ENCODE measurements at regions not wholly inside any gene's neighbourhood (a gene's known extent, or its start where the extent isn't known, plus 50 kb on each side); places are given as distances from the start of the nearest gene placed in this dataset.

GRCh38 chrX:34437586-34437985 is 219.5 kb downstream of the TMEM47 start:
- DNase-seq (ENCODE audit: low read depth): no peak
- H3K4me3 ChIP-seq (ENCODE audit: low read length): no peak overlapping the region
- TF ChIP-seq, protein P1, sequence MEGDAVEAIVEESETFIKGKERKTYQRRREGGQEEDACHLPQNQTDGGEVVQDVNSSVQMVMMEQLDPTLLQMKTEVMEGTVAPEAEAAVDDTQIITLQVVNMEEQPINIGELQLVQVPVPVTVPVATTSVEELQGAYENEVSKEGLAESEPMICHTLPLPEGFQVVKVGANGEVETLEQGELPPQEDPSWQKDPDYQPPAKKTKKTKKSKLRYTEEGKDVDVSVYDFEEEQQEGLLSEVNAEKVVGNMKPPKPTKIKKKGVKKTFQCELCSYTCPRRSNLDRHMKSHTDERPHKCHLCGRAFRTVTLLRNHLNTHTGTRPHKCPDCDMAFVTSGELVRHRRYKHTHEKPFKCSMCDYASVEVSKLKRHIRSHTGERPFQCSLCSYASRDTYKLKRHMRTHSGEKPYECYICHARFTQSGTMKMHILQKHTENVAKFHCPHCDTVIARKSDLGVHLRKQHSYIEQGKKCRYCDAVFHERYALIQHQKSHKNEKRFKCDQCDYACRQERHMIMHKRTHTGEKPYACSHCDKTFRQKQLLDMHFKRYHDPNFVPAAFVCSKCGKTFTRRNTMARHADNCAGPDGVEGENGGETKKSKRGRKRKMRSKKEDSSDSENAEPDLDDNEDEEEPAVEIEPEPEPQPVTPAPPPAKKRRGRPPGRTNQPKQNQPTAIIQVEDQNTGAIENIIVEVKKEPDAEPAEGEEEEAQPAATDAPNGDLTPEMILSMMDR (IDR thresholded peaks at IDR 0.05; ENCODE audit: insufficient read depth, low read depth, low read length, missing control alignments): no peak

DNA sequence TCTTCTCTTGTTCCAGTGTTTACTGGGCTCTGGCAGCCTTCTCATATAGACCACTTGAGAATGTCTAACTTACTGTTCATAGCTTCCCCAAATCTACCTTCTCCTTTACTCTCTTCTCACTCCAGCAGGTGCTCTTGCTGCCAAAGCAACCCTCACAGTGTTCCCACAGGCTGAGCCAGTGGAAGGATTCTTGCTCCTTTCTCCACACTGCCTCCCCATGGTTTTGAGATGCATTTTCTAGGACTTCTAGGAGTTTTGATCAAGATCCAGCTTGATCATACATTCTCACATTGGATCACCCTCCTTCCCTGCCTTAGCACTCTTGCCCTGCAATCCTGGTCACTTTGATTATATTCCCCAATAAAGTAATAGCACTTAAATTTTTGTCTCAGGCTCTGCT is 230.8 kb downstream of the TMEM47 start:
- TF ChIP-seq, protein P1 (IDR thresholded peaks at IDR 0.05; ENCODE audit: insufficient read depth, low read depth, low read length, missing control alignments): peak; percentile 20
- H3K4me3 ChIP-seq (ENCODE audit: low read length): no peak overlapping the region
- DNase-seq (ENCODE audit: low read depth): peak; percentile 6

DNA sequence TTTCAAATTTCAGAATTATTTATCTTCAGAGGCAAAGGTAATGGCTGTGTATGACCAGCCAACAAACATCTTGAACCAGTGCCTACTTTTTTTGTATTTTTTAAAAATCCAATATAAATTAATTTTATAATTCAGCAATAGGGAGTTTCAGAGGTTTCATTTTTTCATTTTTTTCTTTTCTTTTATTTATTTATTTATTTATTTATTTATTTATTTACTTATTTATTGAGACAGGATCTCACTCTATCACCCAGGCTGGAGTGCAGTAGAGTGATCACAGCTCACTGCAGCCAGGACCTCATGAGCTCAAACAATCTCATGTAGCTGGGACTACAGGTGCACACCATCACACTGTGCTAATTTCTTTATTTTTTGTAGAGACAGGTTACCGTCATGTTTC is 250.5 kb downstream of the TMEM47 start:
- TF ChIP-seq, protein P1 (IDR thresholded peaks at IDR 0.05; ENCODE audit: insufficient read depth, low read depth, low read length, missing control alignments): no peak
- no peak overlapping the region for H3K4me3 ChIP-seq (ENCODE audit: low read length)
- DNase-seq (ENCODE audit: low read depth): no peak

DNA sequence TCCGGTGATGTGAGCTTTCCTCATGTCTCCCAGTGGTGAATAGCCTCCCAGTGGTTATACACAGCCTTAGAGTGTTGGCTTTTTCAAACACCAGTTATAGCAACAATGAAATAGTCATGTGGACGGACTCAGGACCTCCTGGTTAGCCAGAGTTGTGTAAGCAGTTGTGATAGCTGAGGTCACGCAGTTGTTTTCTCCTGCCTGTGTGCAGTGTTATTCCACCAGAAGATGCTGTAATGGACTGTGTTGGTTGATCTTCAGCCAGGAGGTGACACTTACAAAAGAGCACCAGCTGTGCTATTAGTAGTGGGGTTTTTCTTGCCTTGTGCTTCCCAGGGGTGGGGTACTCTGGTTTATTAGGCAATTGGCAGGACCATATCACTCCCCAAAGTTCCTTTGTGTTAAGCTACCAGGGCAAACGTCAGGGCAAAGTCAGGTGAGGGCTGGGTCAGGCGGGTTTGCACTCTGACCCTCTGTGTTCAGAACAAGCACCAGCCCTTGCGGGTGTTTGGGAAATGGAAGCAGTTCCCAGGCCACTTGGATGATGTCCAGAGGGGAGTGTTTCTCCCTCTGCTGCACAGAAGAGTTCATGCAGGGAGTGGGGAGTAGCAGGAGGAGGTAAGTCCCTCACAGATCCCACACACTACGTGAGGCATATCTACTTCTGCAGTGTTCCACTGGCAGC is 252.6 kb downstream of the TMEM47 start:
- no peak for DNase-seq (ENCODE audit: low read depth)
- TF ChIP-seq, protein P1 (IDR thresholded peaks at IDR 0.05; ENCODE audit: insufficient read depth, low read depth, low read length, missing control alignments): no peak
- H3K4me3 ChIP-seq (ENCODE audit: low read length): no peak overlapping the region

DNA sequence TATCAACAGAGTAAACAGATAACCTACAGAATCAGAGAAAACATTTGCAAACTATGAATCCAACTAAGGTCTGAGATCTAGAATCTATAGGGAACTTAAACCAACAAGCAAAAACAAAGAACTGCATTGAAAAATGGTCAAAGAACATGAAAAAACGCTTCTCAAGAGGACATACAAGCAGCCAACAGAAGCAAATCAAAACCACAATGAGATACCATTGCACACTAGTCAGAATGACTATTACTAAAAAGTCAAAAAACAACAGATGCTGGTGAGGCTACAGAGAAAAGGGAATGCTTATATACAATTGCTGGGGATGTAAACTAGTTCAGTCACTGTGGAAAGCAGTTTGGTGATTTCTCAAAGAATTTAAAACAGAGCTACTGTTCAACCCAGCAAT is 255.7 kb downstream of the TMEM47 start:
- H3K4me3 ChIP-seq (ENCODE audit: low read length): no peak overlapping the region
- TF ChIP-seq, protein P1 (IDR thresholded peaks at IDR 0.05; ENCODE audit: insufficient read depth, low read depth, low read length, missing control alignments): no peak
- DNase-seq (ENCODE audit: low read depth): no peak

- no peak overlapping the region for H3K4me3 ChIP-seq (ENCODE audit: low read length)
- DNase-seq (ENCODE audit: low read depth): peak; percentile 11
- TF ChIP-seq, protein P1 (IDR thresholded peaks at IDR 0.05; ENCODE audit: insufficient read depth, low read depth, low read length, missing control alignments): no peak
These were observed 250.3 kb upstream of the FAM47A start for GRCh38 chrX:34382416-34382815.

- DNase-seq (ENCODE audit: low read depth): peak; percentile 3
- TF ChIP-seq, protein P1 (IDR thresholded peaks at IDR 0.05; ENCODE audit: insufficient read depth, low read depth, low read length, missing control alignments): no peak
These were observed 249.1 kb upstream of the FAM47A start for GRCh38 chrX:34381241-34381640.

More at GRCh38 chrX:34381241-34381640, 249.1 kb upstream of the FAM47A start:
- H3K4me3 ChIP-seq (ENCODE audit: low read length): no peak overlapping the region
